ENCODE measurements at regions not wholly inside any gene's neighbourhood (a gene's known extent, or its start where the extent isn't known, plus 50 kb on each side); places are given as distances from the start of the nearest gene placed in this dataset.
"Not testable (repeated sequence)": the region's sequence is repeated elsewhere in the genome, so short reads cannot be mapped to it uniquely, and the experiment has no call there.

DNA sequence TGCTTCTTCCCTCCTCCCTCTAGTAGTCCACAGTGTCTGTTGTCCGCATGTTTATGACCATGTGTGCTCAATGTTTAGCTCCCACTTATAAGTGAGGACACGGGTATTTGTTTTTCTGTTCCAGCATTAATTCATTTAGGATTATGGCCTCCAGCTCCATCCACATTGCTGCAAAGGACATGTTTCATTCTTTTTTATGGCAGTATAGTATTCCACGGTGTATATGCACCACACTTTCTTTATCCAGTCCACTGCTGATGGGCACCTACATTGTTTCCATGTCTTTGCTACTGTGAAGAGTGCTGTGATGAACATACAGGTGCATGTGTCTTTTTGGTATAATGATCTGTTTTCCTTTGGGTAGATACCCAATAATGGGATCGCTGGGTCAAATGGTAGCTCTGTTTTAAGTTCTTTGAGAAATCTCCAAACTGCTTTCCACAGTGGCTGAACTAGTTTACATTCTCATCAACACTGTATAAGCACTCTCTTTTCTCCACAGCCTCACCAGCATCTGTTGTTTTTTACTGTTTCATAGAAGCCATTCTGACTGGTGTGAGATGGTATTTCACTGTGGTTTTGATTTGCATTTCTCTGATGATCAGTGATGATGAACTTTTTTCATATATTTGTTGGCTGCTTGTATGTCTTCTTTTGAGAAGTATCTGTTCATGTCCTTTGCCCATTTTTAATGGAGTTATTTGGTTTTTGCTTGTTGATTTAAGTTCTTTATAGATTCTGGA is 63.0 kb upstream of the SLC22A16 start:
- H3K4me3 ChIP-seq (ENCODE audit: low read length); DNase-seq (ENCODE audit: low read depth, low spot score): not testable (repeated sequence)

DNA sequence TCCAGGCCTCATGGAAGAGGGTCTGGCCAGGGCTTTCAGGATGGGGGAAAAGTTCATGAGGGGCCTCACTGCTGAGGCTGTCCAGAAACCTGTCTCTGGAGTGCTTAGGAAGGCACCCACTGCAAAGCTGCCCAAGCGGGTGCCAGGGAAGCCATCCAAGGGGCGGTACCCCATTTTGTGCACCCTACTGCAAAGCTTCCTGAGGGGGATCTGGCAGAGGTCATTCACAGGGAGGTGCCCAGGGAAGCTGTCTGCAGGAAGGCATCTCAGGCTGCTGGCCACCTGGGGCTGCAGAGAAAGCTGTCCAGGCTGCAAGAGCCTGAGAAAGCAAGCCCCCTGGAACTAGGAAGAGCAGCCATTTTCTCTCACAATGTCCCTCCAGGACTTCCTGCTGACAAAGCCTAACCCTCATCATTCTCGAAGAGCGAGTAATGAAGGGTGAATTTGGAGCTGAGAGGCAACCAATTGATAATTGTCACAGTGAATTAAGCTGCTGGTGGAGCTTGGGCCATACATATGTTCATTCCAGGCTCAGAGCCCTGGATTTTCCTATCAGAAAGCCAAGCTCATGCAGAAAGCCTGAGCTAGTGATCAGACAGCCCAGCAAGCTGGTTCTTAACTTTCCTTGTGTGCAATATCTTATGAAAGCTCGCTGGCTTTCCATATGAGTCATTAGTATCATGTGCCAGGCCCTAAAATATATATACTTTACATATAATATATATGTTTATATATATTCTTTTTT is 62.2 kb upstream of the SLC22A16 start:
- DNase-seq (ENCODE audit: low read depth, low spot score): no peak
- no peak overlapping the region for H3K4me3 ChIP-seq (ENCODE audit: low read length)

DNA sequence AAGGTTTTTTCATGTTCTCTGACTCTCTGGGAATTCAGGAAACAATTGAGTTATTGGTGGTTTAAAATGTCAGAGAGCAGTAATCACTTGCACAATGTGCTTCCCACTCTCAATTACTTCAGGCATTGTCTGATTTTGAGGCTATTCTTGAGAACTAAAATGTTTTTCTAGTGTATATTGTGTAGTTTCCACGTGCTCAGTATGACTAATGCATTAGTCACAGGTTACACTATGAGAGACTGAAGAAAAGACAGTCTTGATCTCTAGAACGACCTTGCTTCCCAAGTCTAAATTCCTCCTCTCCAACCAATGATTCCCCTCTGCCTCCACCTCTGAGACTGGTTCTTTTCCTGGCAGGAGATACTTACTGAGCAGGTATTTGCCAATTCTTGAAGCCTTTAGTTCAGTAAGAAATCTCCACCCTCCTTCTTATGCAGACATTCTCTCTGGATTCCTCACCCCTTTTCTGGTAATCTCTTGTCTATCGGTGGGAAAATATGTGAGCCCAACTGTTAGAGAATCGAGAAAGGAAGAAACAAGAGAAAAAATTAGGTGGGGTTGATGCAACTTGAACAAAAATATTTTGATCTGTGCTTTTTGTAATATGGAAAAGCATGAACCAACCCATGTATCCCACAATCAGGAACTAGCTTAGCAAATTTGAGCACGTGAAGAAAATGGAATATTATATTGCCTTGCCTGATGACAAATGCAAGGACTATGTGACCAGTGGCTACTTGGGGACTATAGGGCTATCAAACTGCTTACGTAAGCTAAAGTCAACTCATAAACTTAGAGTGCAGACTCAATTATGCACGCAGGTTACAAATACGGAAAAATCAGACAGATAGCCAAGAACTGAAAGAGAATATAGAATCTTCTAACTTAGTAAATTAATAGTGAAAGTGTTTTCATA is 61.1 kb upstream of the SLC22A16 start:
- no peak for DNase-seq (ENCODE audit: low read depth, low spot score)
- H3K4me3 ChIP-seq (ENCODE audit: low read length): no peak overlapping the region

DNA sequence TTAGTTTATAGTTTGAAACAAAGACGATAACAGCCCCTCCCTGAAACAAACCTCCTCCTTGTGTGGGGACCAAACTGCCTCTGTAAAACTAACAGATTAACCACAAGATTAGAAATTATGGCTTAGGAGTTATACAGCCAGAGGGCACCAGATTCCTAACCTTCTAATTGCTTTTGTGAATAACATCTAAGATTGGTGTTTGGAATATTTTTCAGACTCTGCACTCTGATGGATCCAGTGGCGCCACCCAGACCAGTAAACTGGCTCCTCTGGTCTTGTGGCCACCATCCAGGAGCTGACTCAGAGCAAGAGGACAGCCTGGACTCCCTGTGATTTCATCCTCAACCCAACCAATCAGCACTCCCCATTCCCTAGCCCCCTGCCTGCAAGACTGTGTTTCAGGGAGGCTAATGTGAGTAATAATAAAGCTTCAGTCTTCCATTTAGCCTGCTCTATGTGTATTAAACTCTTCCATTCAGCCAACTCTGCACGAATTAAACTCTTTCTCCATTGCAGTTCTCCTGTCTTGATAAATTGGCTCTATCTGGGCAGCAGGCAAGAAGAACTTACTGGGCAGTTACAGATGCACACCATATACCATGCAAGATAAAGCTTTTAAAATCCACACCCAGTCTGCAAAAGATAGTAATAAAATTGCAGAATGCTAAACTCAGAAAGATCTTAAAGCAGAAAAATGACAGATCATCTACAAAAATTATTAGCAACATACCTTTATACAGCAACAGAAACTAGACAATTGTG is 58.5 kb upstream of the SLC22A16 start:
- H3K4me3 ChIP-seq (ENCODE audit: low read length): no peak overlapping the region
- peak; percentile 61 for DNase-seq (ENCODE audit: low read depth, low spot score)

DNA sequence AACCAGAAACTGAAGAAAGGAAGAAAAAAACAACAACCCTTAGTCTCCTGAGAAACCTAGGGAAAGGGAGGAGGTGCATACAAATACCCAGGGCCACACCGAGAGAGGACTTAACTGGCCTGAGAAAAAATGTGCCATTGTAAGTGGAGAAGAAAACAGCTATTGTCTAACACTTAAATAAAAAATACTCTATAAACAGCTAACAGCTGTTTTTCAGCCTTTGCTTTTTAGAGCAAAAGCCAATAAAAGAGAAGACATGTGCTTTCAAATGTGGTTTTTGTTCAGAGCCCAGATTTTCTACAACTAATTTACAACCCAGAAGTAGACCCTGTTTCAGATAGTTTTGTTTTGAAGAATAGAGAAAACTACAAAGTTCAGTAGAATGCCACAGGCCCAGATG is 56.0 kb upstream of the SLC22A16 start:
- no peak for DNase-seq (ENCODE audit: low read depth, low spot score)
- H3K4me3 ChIP-seq (ENCODE audit: low read length): no peak overlapping the region

DNA sequence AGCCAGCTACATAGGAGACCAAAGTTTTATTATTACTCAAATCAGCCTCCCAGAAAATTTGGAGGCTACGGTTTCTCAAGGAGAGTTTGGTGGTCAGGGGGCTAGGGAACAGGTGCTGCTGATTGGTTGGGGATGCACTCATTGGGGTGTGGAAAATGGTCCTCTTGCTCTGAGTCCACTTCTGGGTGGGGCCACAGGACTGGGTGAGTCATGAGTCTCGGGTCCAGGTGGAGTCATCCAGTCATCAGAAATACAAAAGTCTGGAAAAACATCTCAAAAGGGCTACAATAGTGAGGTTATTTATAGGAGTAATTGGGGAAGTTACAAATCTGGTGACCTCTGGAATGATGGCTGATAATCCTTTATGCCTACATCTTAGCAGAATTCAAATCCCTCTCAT is 54.3 kb upstream of the SLC22A16 start:
- no peak for DNase-seq (ENCODE audit: low read depth, low spot score)
- no peak overlapping the region for H3K4me3 ChIP-seq (ENCODE audit: low read length)

DNA sequence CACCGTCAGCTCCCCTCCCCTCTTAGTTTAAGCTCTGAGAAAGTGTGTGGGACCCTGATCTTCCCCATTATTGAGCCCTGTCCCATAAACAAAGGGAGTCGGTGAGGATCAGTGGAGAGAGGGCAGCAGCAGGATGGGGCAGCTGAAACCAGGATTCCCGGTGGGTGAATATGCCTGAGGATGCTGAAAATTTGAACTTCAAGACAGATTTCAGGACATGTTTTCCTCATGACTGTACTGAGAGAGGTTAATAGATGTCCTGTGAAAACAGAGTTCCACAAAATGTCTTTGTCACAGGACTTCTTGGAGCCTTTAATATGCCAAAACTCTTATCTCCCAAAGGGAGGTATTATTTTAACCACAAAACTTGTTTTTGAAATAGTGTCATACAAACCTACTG is 53.5 kb upstream of the SLC22A16 start:
- H3K4me3 ChIP-seq (ENCODE audit: low read length): no peak overlapping the region
- no peak for DNase-seq (ENCODE audit: low read depth, low spot score)

DNA sequence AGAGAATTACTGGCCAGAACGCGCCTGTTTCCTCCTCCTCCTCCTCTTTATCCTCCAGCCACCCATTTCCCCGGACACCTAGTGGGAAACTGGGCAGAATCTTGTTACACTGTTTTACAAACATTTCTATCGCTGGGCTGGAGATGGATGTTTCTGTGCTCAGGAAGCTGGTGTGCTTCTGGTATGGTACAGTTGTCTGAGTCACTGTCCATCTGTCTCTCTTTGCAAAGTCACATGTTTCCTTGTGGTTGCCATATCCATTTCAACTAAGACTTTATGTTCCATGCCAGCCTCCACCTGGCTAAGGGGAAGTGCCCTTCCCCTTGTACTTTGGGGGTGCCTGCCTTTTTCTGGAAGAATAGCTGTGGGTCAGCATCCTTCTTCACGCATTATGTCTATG is 52.9 kb upstream of the SLC22A16 start:
- DNase-seq (ENCODE audit: low read depth, low spot score): no peak
- no peak overlapping the region for H3K4me3 ChIP-seq (ENCODE audit: low read length)

DNA sequence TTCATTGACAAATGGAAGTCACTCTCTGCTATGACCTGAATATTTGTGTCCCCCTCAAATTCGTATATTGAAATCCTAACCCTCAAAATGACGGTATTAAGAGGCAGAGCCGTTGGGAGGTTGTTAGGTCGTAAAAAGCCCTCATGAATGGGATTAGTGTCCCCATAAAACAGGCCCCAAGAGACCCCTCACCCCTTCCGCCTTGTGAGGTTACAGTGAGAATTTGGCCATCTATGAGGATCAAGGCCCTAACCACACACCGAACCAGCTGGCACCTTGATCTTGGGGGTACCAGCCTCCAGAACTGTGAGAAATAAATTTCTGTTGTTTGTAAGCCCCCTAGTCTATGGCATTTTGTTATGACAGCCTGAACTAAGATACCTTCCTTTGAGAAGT is 52.5 kb upstream of the SLC22A16 start:
- no peak overlapping the region for H3K4me3 ChIP-seq (ENCODE audit: low read length)

DNA sequence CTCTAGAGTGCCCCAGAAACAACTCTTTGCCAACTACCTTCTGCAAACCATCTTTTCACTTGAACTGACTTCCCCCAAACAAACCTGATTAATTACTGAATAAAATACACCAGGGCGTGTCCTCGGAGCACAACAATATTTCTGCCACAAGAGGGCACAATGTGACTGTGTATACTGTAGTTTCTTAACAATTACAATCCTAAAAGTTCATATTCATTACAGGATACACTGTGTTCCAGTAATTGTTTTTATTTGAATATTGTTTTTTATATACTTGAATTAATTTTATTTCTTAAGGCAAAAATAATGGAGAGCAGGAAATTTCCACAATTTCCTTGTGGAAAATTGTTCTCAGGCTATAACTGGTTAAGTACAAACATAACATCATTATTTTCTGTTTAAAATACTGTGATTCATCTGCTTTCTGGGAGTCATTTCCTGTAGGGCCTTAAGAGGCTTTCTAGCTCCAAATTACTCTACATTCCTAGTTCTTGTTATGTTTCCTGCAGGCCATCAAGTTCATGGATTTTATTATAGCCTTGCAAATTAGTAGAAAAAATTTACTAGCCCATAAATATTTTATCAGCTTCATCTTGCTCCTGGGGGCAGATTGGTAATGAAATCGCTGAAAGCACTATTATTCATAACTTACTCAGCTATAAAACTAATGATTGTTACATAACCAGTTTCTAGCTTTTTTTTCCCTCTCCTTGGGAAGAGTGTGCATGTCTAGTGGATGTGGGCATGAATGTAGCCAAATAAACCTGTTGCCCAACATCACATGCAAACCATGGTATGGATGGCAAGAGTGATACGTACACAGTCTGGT is 51.9 kb upstream of the SLC22A16 start:
- DNase-seq (ENCODE audit: low read depth, low spot score): peak; percentile 70
- no peak overlapping the region for H3K4me3 ChIP-seq (ENCODE audit: low read length)

More for the DNA sequence above, 52.5 kb upstream of the SLC22A16 start:
- no peak for DNase-seq (ENCODE audit: low read depth, low spot score)

DNA sequence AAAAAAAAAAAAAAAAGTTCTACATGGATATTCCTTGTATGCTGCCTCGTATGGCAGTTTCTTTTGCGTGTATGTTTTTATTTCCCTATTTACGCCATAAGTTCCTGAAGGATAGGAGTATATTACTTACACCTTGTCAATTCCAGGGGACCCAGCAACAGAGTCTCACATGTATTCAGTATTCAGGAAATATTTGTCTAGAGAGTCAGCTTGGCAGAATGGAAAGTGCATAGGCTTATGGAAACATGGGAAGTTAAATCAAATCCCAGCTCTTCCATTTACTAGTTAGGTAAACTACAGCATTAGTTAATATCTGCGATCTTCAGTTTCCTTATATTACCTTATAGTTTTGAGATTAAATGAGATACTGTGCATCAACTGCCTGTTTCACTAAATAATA is 51.1 kb upstream of the SLC22A16 start:
- DNase-seq (ENCODE audit: low read depth, low spot score): no peak
- no peak overlapping the region for H3K4me3 ChIP-seq (ENCODE audit: low read length)

DNA sequence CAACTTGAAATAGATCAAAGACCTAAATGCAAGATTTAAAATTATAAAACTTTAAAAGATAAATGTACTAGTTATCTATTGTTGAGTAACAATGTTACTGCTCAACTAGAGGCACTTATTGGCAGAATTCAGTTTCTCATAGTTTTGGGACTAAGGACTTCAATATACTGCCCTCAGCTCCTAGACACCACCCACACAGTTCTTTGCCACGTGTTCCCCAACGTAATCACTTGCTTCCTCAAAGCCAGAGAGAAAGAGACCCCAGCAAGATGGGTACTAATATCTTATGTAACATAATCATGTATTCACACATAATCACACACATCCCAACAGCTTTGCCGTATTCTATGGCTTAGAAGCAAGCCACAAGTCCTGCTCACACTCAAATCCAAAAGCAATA is 50.3 kb upstream of the SLC22A16 start:
- DNase-seq (ENCODE audit: low read depth, low spot score): no peak

More for the DNA sequence above, 50.3 kb upstream of the SLC22A16 start:
- H3K4me3 ChIP-seq (ENCODE audit: low read length): no peak overlapping the region

Data from Jurkat, Clone E6-1 (cell line).